Glomerular visceral epithelial cell (primary cell): ENCODE measurements at regions not wholly inside any gene's neighbourhood (a gene's known extent, or its start where the extent isn't known, plus 50 kb on each side); places are given as distances from the start of the nearest gene placed in this dataset.
"Not testable (repeated sequence)": the region's sequence is repeated elsewhere in the genome, so short reads cannot be mapped to it uniquely, and the experiment has no call there.

Experiments used
- DNase-seq: peaks from one replicate; pipeline ENCODE4 v3.0.0-alpha.2; 2016; ENCODE audit errors: extremely low spot score

GRCh38 chr5:174626369-174626920, 97.9 kb upstream of the MSX2 start:
- no peak for DNase-seq

GRCh38 chr5:174636094-174636493, 88.3 kb upstream of the MSX2 start:
- no peak for DNase-seq

- no peak for DNase-seq
Measured at GRCh38 chr5:174642816-174643405, 81.5 kb upstream of the MSX2 start.

- no peak for DNase-seq
Measured at GRCh38 chr5:174644436-174644835, 79.9 kb upstream of the MSX2 start.

DNA sequence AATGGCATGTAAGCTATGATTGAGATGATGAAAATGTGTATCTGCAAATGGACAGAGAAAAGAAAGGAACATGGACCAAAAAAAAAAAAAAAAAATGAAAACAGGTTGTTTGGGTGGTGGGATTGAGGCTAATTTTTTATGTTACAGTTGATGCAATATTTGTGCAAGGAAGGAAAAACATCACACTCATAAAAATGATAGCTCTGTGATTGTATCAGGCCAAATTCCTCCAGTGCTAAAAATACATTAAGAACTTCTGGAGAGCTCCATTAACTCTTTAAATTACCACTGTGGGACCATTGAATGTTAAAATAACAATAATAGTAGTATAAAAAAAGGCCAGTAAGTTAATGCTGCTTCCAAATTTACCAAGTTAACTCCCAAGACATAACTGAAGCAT, 79.5 kb upstream of the MSX2 start:
- no peak for DNase-seq

GRCh38 chr5:174645677-174646076, 78.7 kb upstream of the MSX2 start:
- DNase-seq = no peak

GRCh38 chr5:174648618-174649017, 75.8 kb upstream of the MSX2 start:
- DNase-seq = not testable (repeated sequence)

DNA sequence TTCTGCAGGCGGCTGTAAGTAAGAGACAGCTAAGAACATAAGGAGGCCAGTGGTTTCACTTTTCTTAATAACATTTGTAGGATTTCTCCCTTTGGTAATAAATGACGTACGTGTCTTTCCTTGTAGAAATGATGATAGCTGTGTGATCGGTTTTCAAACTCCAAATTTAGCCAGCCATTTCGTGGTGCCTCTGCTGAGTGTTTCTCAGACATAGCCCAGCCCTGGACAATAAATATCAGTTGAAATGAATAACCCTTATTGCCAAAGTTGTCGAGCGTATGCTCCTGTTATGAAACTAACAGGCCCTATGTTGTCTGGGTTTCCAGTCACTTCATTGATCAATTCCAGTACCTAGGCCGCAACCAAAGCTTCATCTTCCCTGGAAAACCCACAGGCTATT, 75.0 kb upstream of the MSX2 start:
- DNase-seq = no peak

DNA sequence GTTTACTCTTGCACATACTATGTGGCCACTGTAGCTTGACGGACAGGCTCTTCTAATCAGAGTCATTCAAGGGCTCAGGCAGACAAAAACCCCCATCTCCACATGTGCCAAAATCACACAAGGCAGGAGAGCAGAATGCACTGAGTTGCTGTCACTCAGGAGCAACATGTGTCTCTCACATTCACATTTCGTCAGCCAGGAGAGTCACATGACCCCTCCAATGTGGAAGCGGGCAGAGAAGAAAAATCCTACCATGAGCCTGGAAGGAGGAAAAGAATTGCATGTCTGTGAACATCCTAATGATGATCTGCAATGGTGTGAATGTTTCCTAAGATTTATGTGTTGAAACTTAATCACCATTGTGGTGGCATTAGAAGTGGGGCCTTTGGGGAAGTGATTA, 69.9 kb upstream of the MSX2 start:
- no peak for DNase-seq

DNA sequence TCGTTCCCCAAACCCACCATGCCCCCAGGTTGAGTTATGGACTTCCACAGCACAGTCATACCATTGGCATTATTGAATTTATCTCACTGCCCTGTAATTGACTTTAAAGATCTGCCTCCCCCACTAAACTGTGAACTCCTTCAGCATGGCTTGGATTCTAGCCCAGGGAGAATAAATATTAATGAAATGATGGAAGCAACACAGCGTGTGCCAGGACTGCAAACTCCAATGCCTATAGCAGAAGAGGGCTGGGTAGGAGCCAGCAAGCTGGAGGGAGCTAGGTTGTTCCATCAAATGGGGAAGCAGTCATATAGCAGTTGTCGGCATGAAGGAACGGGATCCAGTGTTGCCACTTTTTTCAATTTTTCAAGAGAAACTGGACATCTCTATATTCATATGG, 69.0 kb upstream of the MSX2 start:
- DNase-seq = no peak

- no peak for DNase-seq
Measured at GRCh38 chr5:174664180-174664850, 60.1 kb upstream of the MSX2 start.

DNA sequence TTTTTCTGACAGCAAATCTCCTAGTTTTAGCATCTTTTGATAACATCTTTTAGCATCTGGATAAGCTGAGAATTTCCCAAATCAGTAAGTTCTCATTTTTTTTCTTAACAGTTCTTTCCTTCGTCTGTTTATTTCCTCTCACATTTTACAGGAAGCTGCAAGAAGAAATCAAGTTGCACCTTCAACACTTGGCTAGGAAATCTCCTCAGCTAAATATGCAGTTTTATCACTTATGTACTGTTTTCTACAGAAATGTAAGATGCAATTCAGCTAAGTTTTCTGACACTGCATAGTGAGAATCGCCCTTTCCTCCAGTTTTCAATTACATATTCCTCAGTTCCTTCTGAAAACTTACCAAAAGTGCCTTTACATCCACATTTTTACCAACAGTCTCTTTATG, 59.0 kb upstream of the MSX2 start:
- DNase-seq = no peak

DNA sequence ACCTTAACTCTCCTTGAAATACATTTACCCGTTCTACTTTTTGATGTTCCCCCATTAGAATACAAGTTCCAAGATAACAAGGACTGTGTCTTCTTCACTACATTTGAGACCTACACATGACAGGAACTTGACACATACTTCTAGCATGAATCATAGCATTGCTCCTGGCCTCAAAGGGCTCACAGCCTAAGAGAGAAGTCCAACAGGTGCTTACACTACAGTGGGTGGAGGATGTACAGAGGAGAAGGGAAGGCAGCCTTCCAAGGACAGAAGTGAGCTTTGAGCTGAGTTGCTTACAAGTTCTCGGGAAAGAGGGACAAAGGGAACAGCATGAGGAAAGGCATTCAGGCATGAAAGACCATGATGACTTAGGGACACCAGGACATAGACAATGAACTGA, 56.9 kb upstream of the MSX2 start:
- no peak for DNase-seq

DNA sequence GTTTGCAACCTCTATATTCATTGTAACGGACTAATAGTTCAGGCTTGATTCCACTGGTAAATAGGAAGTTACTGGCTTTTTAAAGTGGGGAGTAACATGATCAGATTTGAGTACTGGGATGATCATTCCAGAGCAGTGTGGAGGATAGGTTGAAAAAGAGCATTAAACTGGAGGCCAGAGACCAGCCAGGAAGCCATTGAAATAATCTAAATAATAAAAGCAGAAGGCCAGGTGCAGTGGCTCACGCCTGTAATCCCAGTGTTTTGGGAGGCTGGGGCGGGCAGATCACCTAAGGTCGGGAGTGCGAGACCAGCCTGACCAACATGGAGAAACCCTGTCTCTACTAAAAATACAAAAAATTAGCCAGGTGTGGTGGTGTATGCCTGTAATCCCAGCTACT, 56.0 kb upstream of the MSX2 start:
- DNase-seq = no peak
